ENCODE measurements at regions not wholly inside any gene's neighbourhood (a gene's known extent, or its start where the extent isn't known, plus 50 kb on each side); places are given as distances from the start of the nearest gene placed in this dataset.
"Not testable (repeated sequence)": the region's sequence is repeated elsewhere in the genome, so short reads cannot be mapped to it uniquely, and the experiment has no call there.

GRCh38 chr7:97234494-97234893 lies 117.0 kb downstream of the SDHAF3 start:
- H3K4me1 ChIP-seq (ENCODE audit: low read depth); H3K4me3 ChIP-seq; H3K9me3 ChIP-seq (ENCODE audit: low read depth); DNase-seq (ENCODE audit: low read depth in 1 of 2, low spot score in 1 of 2); H3K36me3 ChIP-seq; H3K27me3 ChIP-seq; H3K27ac ChIP-seq: not testable (repeated sequence)

GRCh38 chr7:97246317-97246716 lies 128.8 kb downstream of the SDHAF3 start:
- Histone ChIP-seq H3K27me3 (no peaks in the 10 kb centered on the region), H3K9me3 (ENCODE audit: low read depth) (no peaks in the 10 kb centered on the region), H3K36me3 (no peaks in the 10 kb centered on the region), H3K27ac (no peak overlapping the region), H3K4me3 (no peak overlapping the region), H3K4me1 (ENCODE audit: low read depth) (no peaks in the 10 kb centered on the region)
- no peak for TF ChIP-seq CTCF (IDR thresholded peaks at IDR 0.05; ENCODE audit: low read depth, low read length)
- no peak for DNase-seq (ENCODE audit: low read depth in 1 of 2, low spot score in 1 of 2)

GRCh38 chr7:97258187-97258586 lies 140.7 kb downstream of the SDHAF3 start:
- not testable (repeated sequence) for H3K27ac ChIP-seq; H3K4me3 ChIP-seq; H3K4me1 ChIP-seq (ENCODE audit: low read depth); DNase-seq (ENCODE audit: low read depth in 1 of 2, low spot score in 1 of 2); H3K9me3 ChIP-seq (ENCODE audit: low read depth); H3K36me3 ChIP-seq; H3K27me3 ChIP-seq

- Histone ChIP-seq H3K4me1 (ENCODE audit: low read depth) (no peaks in the 10 kb centered on the region), H3K27ac (no peak overlapping the region), H3K27me3 (no peaks in the 10 kb centered on the region), H3K4me3 (no peak overlapping the region), H3K9me3 (ENCODE audit: low read depth) (no peaks in the 10 kb centered on the region), H3K36me3 (no peaks in the 10 kb centered on the region)
- no peak for DNase-seq (ENCODE audit: low read depth in 1 of 2, low spot score in 1 of 2)
- TF ChIP-seq CTCF (IDR thresholded peaks at IDR 0.05; ENCODE audit: low read depth, low read length) = no peak
Measured at GRCh38 chr7:97269741-97270140, 152.2 kb downstream of the SDHAF3 start.

GRCh38 chr7:97270280-97270679 lies 152.8 kb downstream of the SDHAF3 start:
- no peak for TF ChIP-seq CTCF (IDR thresholded peaks at IDR 0.05; ENCODE audit: low read depth, low read length)
- Histone ChIP-seq H3K27ac (no peak overlapping the region), H3K4me3 (no peak overlapping the region), H3K4me1 (ENCODE audit: low read depth) (no peaks in the 10 kb centered on the region), H3K36me3 (no peaks in the 10 kb centered on the region), H3K9me3 (ENCODE audit: low read depth) (no peaks in the 10 kb centered on the region), H3K27me3 (no peaks in the 10 kb centered on the region)
- no peak for DNase-seq (ENCODE audit: low read depth in 1 of 2, low spot score in 1 of 2)

- no peak overlapping the region for H3K27ac ChIP-seq
- H3K4me1 ChIP-seq (ENCODE audit: low read depth) = no peaks in the 10 kb centered on the region
- TF ChIP-seq CTCF (IDR thresholded peaks at IDR 0.05; ENCODE audit: low read depth, low read length) = no peak
- no peaks in the 10 kb centered on the region for H3K9me3 ChIP-seq (ENCODE audit: low read depth)
- no peak overlapping the region for H3K4me3 ChIP-seq
- DNase-seq (ENCODE audit: low read depth in 1 of 2, low spot score in 1 of 2) = no peak
- H3K27me3 ChIP-seq = no peaks in the 10 kb centered on the region
- H3K36me3 ChIP-seq = no peaks in the 10 kb centered on the region
Measured at GRCh38 chr7:97271619-97272018, 154.1 kb downstream of the SDHAF3 start.
